Karpas-422 (cell line): ENCODE measurements at regions not wholly inside any gene's neighbourhood (a gene's known extent, or its start where the extent isn't known, plus 50 kb on each side); places are given as distances from the start of the nearest gene placed in this dataset.

Experiments
- DNase-seq: peaks from one replicate; pipeline ENCODE4 v3.0.0-alpha.2; 2015
- H2AFZ ChIP-seq: fragments of 200-600 bp; sonication (generic); 2 replicates; pipeline ENCODE4 v1.6.1; 2014; ENCODE audit warnings: antibody characterized with exemption, low read length, mixed read lengths
- H3K27ac ChIP-seq: fragments of 200-600 bp; sonication (generic); 2 replicates; pipeline ENCODE4 v1.5.1; 2014; ENCODE audit warnings: mild to moderate bottlenecking, low read length, moderate library complexity
- H3K27me3 ChIP-seq: fragments of 200-600 bp; sonication (generic); 2 replicates; pipeline ENCODE4 v1.6.1; 2014; ENCODE audit warnings: low read length, mixed read lengths
- H3K36me3 ChIP-seq: fragments of 200-600 bp; sonication (generic); 2 replicates; pipeline ENCODE4 v1.6.1; 2014; ENCODE audit warnings: low read length, mixed read lengths; ENCODE audit not compliant: insufficient read depth
- H3K4me1 ChIP-seq: fragments of 200-600 bp; sonication (generic); 2 replicates; pipeline ENCODE4 v1.6.1; 2014; ENCODE audit warnings: mild to moderate bottlenecking, low read length, mixed read lengths
- H3K4me2 ChIP-seq: fragments of 200-600 bp; sonication (generic); 2 replicates; pipeline ENCODE4 v1.6.1; 2014; ENCODE audit warnings: low read length, low read depth, mild to moderate bottlenecking; ENCODE audit not compliant: poor library complexity, severe bottlenecking
- H3K4me3 ChIP-seq: fragments of 200-600 bp; sonication (generic); 2 replicates; pipeline ENCODE4 v1.5.1; 2014; ENCODE audit warnings: mild to moderate bottlenecking, antibody characterized with exemption, low read length, mixed read lengths
- H3K79me2 ChIP-seq: fragments of 200-600 bp; sonication (generic); 2 replicates; pipeline ENCODE4 v1.6.1; 2014; ENCODE audit warnings: mild to moderate bottlenecking, low read length, mixed read lengths
- H3K9ac ChIP-seq: fragments of 200-600 bp; sonication (generic); 2 replicates; pipeline ENCODE4 v1.6.0; 2014; ENCODE audit warnings: low read length
- H3K9me2 ChIP-seq: fragments of 200-600 bp; sonication (generic), shearing (Covaris generic); replicated peaks from 2 replicates; pipeline ENCODE4 v1.6.0; 2014; ENCODE audit warnings: mild to moderate bottlenecking, low read length, moderate library complexity; ENCODE audit not compliant: insufficient read depth
- H3K9me3 ChIP-seq: fragments of 300-700, 200-600 bp; sonication (generic); 2 replicates; pipeline ENCODE4 v1.6.1; 2014; ENCODE audit warnings: low read length, mixed read lengths
- H4K20me1 ChIP-seq: fragments of 200-600 bp; sonication (generic); 2 replicates; pipeline ENCODE4 v1.6.1; 2014; ENCODE audit warnings: mild to moderate bottlenecking, antibody characterized with exemption, low read length, low read depth; ENCODE audit not compliant: insufficient read depth

GRCh38 chr11:100625041-100625440, 62.0 kb upstream of the ARHGAP42 start:
- Histone ChIP-seq H4K20me1 (no peaks in the 10 kb centered on the region), H2AFZ (no peak overlapping the region), H3K9me3 (peaks cover 64% of the 10 kb centered on the region), H3K9me2 (no peaks in the 10 kb centered on the region), H3K27me3 (no peaks in the 10 kb centered on the region), H3K4me2 (no peak overlapping the region), H3K27ac (no peak overlapping the region), H3K9ac (no peak overlapping the region), H3K36me3 (no peaks in the 10 kb centered on the region), H3K79me2 (no peaks in the 10 kb centered on the region), H3K4me3 (no peak overlapping the region), H3K4me1 (no peaks in the 10 kb centered on the region)
- DNase-seq: no peak

GRCh38 chr11:100629671-100630070, 57.4 kb upstream of the ARHGAP42 start:
- DNase-seq: no peak

GRCh38 chr11:100630898-100631297, 56.2 kb upstream of the ARHGAP42 start:
- H2AFZ ChIP-seq: no peak overlapping the region
- no peaks in the 10 kb centered on the region for H3K9me2 ChIP-seq
- no peaks in the 10 kb centered on the region for H3K27me3 ChIP-seq
- no peaks in the 10 kb centered on the region for H3K4me1 ChIP-seq
- H3K79me2 ChIP-seq: no peaks in the 10 kb centered on the region
- no peak for DNase-seq
- H3K9ac ChIP-seq: no peak overlapping the region
- peaks cover 65% of the 10 kb centered on the region for H3K9me3 ChIP-seq
- H4K20me1 ChIP-seq: no peaks in the 10 kb centered on the region
- no peak overlapping the region for H3K27ac ChIP-seq
- no peak overlapping the region for H3K4me2 ChIP-seq
- H3K36me3 ChIP-seq: no peaks in the 10 kb centered on the region
- H3K4me3 ChIP-seq: no peak overlapping the region

More at GRCh38 chr11:100629671-100630070, 57.4 kb upstream of the ARHGAP42 start:
- Histone ChIP-seq H3K4me1 (no peaks in the 10 kb centered on the region), H3K4me2 (no peak overlapping the region), H3K27ac (no peak overlapping the region), H3K9me3 (peaks cover 58% of the 10 kb centered on the region), H3K4me3 (no peak overlapping the region), H2AFZ (no peak overlapping the region), H4K20me1 (no peaks in the 10 kb centered on the region), H3K79me2 (no peaks in the 10 kb centered on the region), H3K9ac (no peak overlapping the region), H3K9me2 (no peaks in the 10 kb centered on the region), H3K36me3 (no peaks in the 10 kb centered on the region), H3K27me3 (no peaks in the 10 kb centered on the region)

- H3K79me2 ChIP-seq: no peaks in the 10 kb centered on the region
- H3K4me2 ChIP-seq: no peak overlapping the region
- H4K20me1 ChIP-seq: no peaks in the 10 kb centered on the region
- peaks cover 66% of the 10 kb centered on the region for H3K9me3 ChIP-seq
- H3K4me1 ChIP-seq: no peaks in the 10 kb centered on the region
- H3K27me3 ChIP-seq: no peaks in the 10 kb centered on the region
- DNase-seq: no peak
- H3K4me3 ChIP-seq: no peak overlapping the region
- H2AFZ ChIP-seq: no peak overlapping the region
- no peak overlapping the region for H3K9ac ChIP-seq
- no peaks in the 10 kb centered on the region for H3K36me3 ChIP-seq
- H3K9me2 ChIP-seq: no peaks in the 10 kb centered on the region
- H3K27ac ChIP-seq: no peak overlapping the region
Observed at GRCh38 chr11:100631316-100631715, 55.8 kb upstream of the ARHGAP42 start.

- no peaks in the 10 kb centered on the region for H4K20me1 ChIP-seq
- H3K4me2 ChIP-seq: no peak overlapping the region
- no peaks in the 10 kb centered on the region for H3K4me1 ChIP-seq
- H3K27me3 ChIP-seq: no peaks in the 10 kb centered on the region
- no peaks in the 10 kb centered on the region for H3K79me2 ChIP-seq
- peaks cover 59% of the 10 kb centered on the region for H3K9me3 ChIP-seq
- no peak for DNase-seq
- H3K27ac ChIP-seq: no peak overlapping the region
- H2AFZ ChIP-seq: no peak overlapping the region
- no peak overlapping the region for H3K9ac ChIP-seq
- no peaks in the 10 kb centered on the region for H3K36me3 ChIP-seq
- no peaks in the 10 kb centered on the region for H3K9me2 ChIP-seq
- H3K4me3 ChIP-seq: no peak overlapping the region
Observed at GRCh38 chr11:100632941-100633452, 54.1 kb upstream of the ARHGAP42 start.

GRCh38 chr11:100635194-100635593, 51.9 kb upstream of the ARHGAP42 start:
- Histone ChIP-seq H3K4me1 (no peaks in the 10 kb centered on the region), H3K27me3 (no peaks in the 10 kb centered on the region), H2AFZ (no peak overlapping the region), H3K9ac (no peak overlapping the region), H4K20me1 (no peaks in the 10 kb centered on the region), H3K9me2 (peaks cover 7% of the 10 kb centered on the region; the same call in 1 of the 2 replicates), H3K4me2 (no peak overlapping the region), H3K79me2 (no peaks in the 10 kb centered on the region), H3K9me3 (peaks cover 58% of the 10 kb centered on the region), H3K27ac (no peak overlapping the region), H3K36me3 (no peaks in the 10 kb centered on the region), H3K4me3 (no peak overlapping the region)
- DNase-seq: no peak

- Histone ChIP-seq H3K4me2 (no peak overlapping the region), H3K4me1 (no peaks in the 10 kb centered on the region), H3K27me3 (no peaks in the 10 kb centered on the region), H3K9ac (no peak overlapping the region), H4K20me1 (no peaks in the 10 kb centered on the region), H3K27ac (no peak overlapping the region), H3K79me2 (no peaks in the 10 kb centered on the region), H3K36me3 (no peaks in the 10 kb centered on the region), H2AFZ (no peak overlapping the region), H3K9me3 (peaks cover 51% of the 10 kb centered on the region), H3K4me3 (no peak overlapping the region), H3K9me2 (peaks cover 7% of the 10 kb centered on the region; the same call in 1 of the 2 replicates)
- no peak for DNase-seq
Observed at GRCh38 chr11:100636536-100636935, 50.6 kb upstream of the ARHGAP42 start.
